HepG2 (cell line): ENCODE measurements at regions not wholly inside any gene's neighbourhood (a gene's known extent, or its start where the extent isn't known, plus 50 kb on each side); places are given as distances from the start of the nearest gene placed in this dataset.

Experiments used
- ATAC-seq: fragments of 200-7000 bp; cut with Tn5 transposase; 3 replicates; pipeline ENCODE4 v1.9.1; 2020; ENCODE audit warnings: mild to moderate bottlenecking, moderate library complexity
- BruUV-seq: library from RNA; stranded (reverse); fragments of 400-500 nt; replicated peaks from 2 replicates; lab custom pipeline; 2021; lab: Mats Ljungman, UMichigan
- CTCF ChIA-PET: fragments of 300-600 bp; formaldehyde crosslinking; extraction: SDS; loops from one replicate; lab custom pipeline; 2021; ENCODE audit warnings: low total read pairs, inconsistent platforms, low intra/inter-chr PET ratio; lab: Yijun Ruan, JAX
- POLR2A ChIA-PET: fragments of 350-600 bp; sonication (Branson Sonifier 250); formaldehyde crosslinking; loops from one replicate; lab custom pipeline; 2020; ENCODE audit warnings: antibody characterized with exemption, inconsistent platforms; lab: Yijun Ruan, JAX
- DNase-seq: peaks from one replicate; pipeline ENCODE4 v3.0.0-alpha.2; 2015; ENCODE audit warnings: low spot score
- FAIRE-seq: peaks from 3 replicates; lab custom pipeline; 2011; peaks lifted over from hg19 to GRCh38; lab: Jason Lieb, UNC
- H2AFZ ChIP-seq: one replicate; pipeline ENCODE4 v1.6.1; 2011; ENCODE audit warnings: low read length, inconsistent platforms
- H3K27ac ChIP-seq: fragments of 300-600 bp; 3 replicates; pipeline ENCODE4 v1.8.0; 2011; ENCODE audit warnings: mixed run types, mild to moderate bottlenecking, mixed read lengths, low read length, inconsistent platforms; ENCODE audit not compliant: insufficient read depth; ENCODE audit errors: extremely low read length
- H3K27me3 ChIP-seq, 2 experiments: fragments of 200-600 bp in 1 of 2; 2 replicates in 1 of 2; 3 replicates in 1 of 2; pipeline versions ENCODE4 v1.6.0 to v1.8.0; 2011; ENCODE audit warnings: low read length in 2 of 2, mild to moderate bottlenecking in 2 of 2, moderate library complexity in 2 of 2, inconsistent platforms in 1 of 2; ENCODE audit not compliant: insufficient read depth in 2 of 2, control insufficient read depth in 1 of 2
- H3K36me3 ChIP-seq, 2 experiments: fragments of 200-600 bp in 1 of 2; replicated peaks in 1 of 2; 2 replicates in 1 of 2; 3 replicates in 1 of 2; pipeline versions ENCODE4 v1.5.1 to v1.8.0; 2011; ENCODE audit warnings: low read length in 2 of 2, inconsistent platforms in 1 of 2; ENCODE audit not compliant: insufficient read depth in 2 of 2, control insufficient read depth in 1 of 2
- H3K4me1 ChIP-seq: 2 replicates; pipeline ENCODE4 v1.5.1; 2012; ENCODE audit warnings: low read length, inconsistent platforms; ENCODE audit not compliant: insufficient read depth
- H3K4me2 ChIP-seq: 2 replicates; pipeline ENCODE4 v1.6.0; 2011; ENCODE audit warnings: low read depth, low read length, inconsistent platforms
- H3K4me3 ChIP-seq, 3 experiments: fragments of 200-600 bp in 1 of 3; sonication (generic), shearing (Covaris generic) in 1 of 3; replicated peaks in 1 of 3; 2 replicates each; pipeline ENCODE4 v1.5.1; 2011 to 2016; ENCODE audit warnings: low read length in 3 of 3, inconsistent platforms in 2 of 3, low read depth in 2 of 3, mild to moderate bottlenecking in 2 of 3, control low read depth in 1 of 3, mixed read lengths in 1 of 3; ENCODE audit not compliant: insufficient read depth in 1 of 3
- H3K79me2 ChIP-seq: one replicate; pipeline ENCODE4 v1.6.1; 2011; ENCODE audit warnings: low read length, inconsistent platforms; ENCODE audit not compliant: insufficient read depth
- H3K9ac ChIP-seq: 2 replicates; pipeline ENCODE4 v1.6.0; 2011; ENCODE audit warnings: mild to moderate bottlenecking, low read depth, low read length, inconsistent platforms; ENCODE audit not compliant: insufficient read depth
- H3K9me3 ChIP-seq: 2 replicates; pipeline ENCODE4 v1.5.1; 2012; ENCODE audit warnings: mild to moderate bottlenecking, low read length
- H4K20me1 ChIP-seq: 2 replicates; pipeline ENCODE4 v1.6.0; 2011; ENCODE audit warnings: inconsistent platforms, mild to moderate bottlenecking, low read length, moderate library complexity; ENCODE audit not compliant: insufficient read depth
- FOXO4 ChIP-seq: sonication (generic); formaldehyde crosslinking; conservative IDR thresholded peaks from 2 replicates; pipeline ENCODE4 v1.8.1; 2023; ENCODE audit warnings: missing genetic modification reagents
- KDM3A ChIP-seq: IDR thresholded peaks from 2 replicates; pipeline ENCODE4 v1.6.1; 2018; ENCODE audit warnings: low read depth, missing compliant biosample characterization
- NR2F1 ChIP-seq, 2 experiments: fragments of 450-650 bp in 1 of 2; formaldehyde crosslinking in 1 of 2; IDR thresholded peaks; 2 replicates each; pipeline versions ENCODE4 v1.5.0 to v1.6.1; 2016 to 2020; ENCODE audit warnings: mild to moderate bottlenecking in 1 of 2, missing compliant biosample characterization in 1 of 2, missing genetic modification reagents in 1 of 2, moderate library complexity in 1 of 2
- SIN3A ChIP-seq: IDR thresholded peaks from 2 replicates; pipeline ENCODE4 v1.6.1; 2011; ENCODE audit warnings: low read depth, mild to moderate bottlenecking, control low read depth, low read length, borderline replicate concordance
- SRSF9 ChIP-seq: fragments of 200-400 bp; formaldehyde crosslinking; IDR thresholded peaks from 2 replicates; pipeline ENCODE4 v1.6.1; 2018; ENCODE audit warnings: borderline replicate concordance, mild to moderate bottlenecking, low read depth, low read length; ENCODE audit not compliant: insufficient read depth, poor library complexity, severe bottlenecking
- ZBTB14 ChIP-seq: sonication (generic); formaldehyde crosslinking; IDR thresholded peaks from 2 replicates; pipeline ENCODE4 v1.4.0; 2020; ENCODE audit warnings: missing genetic modification reagents
- ZBTB44 ChIP-seq: sonication (generic); formaldehyde crosslinking; IDR thresholded peaks from 2 replicates; pipeline ENCODE4 v1.4.0; 2020; ENCODE audit warnings: missing genetic modification reagents
- ZNF329 ChIP-seq: sonication (generic); formaldehyde crosslinking; IDR thresholded peaks from 2 replicates; pipeline ENCODE4 v1.9.0; 2021; ENCODE audit warnings: low read depth, mild to moderate bottlenecking, missing genetic modification reagents
- ZNF337 ChIP-seq: sonication (generic); formaldehyde crosslinking; IDR thresholded peaks from 2 replicates; pipeline ENCODE4 v1.5.1; 2020; ENCODE audit warnings: missing genetic modification reagents, low read depth, mild to moderate bottlenecking, borderline replicate concordance
- ZNF362 ChIP-seq: sonication (generic); formaldehyde crosslinking; IDR thresholded peaks from 2 replicates; pipeline ENCODE4 v1.4.0; 2020; ENCODE audit warnings: missing genetic modification reagents, mild to moderate bottlenecking, borderline replicate concordance
- ZNF639 ChIP-seq: conservative IDR thresholded peaks from 2 replicates; pipeline ENCODE4 v1.6.1; 2018; ENCODE audit warnings: missing genetic modification reagents
- ZNF768 ChIP-seq: sonication (generic); formaldehyde crosslinking; IDR thresholded peaks from 2 replicates; pipeline ENCODE4 v1.4.0; 2020; ENCODE audit warnings: missing genetic modification reagents
- WGBS: methylation state at CpG from one replicate; pipeline ENCODE4 v1.1.6; 2017; ENCODE audit warnings: low lambda C conversion rate; 5-methylcytosine and 5-hydroxymethylcytosine counted together
- in situ Hi-C: cut with HindIII; loops from 2 replicates; pipeline ENCODE4 v1.10.0; 2017; ENCODE audit warnings: low pct_unique_long_range_greater_than_20kb; ENCODE audit not compliant: extremely low pct_ligation_motif_present
- intact Hi-C: fragments of 100-400 bp; cut with micrococcal nuclease; formaldehyde crosslinking; loops from one replicate; pipeline ENCODE4 v1.10.0; 2022; ENCODE audit not compliant: unreplicated experiment

GRCh38 chr13:84303035-84303434 lies 420.8 kb upstream of the SLITRK1 start:
- ChIA-PET CTCF (no interaction called here), POLR2A (no interaction called here)
- ATAC-seq = no peak
- Histone ChIP-seq H3K79me2 (no peaks in the 10 kb centered on the region), H3K4me3 (no peak overlapping the region), H3K9me3 (0 out of 2 replicates have a peak, but pooled peaks cover 4% of the 10 kb centered on the region), H3K27ac (no peak overlapping the region), H4K20me1 (no peaks in the 10 kb centered on the region), H3K4me2 (no peak overlapping the region), H3K4me1 (0 out of 2 replicates have a peak, but pooled peaks cover 6% of the 10 kb centered on the region), H2AFZ (no peak overlapping the region), H3K27me3 (no peaks in the 10 kb centered on the region), H3K36me3 (no peaks in the 10 kb centered on the region), H3K9ac (no peak overlapping the region)
- FAIRE-seq = no peak
- in situ Hi-C loops (no loop called here), intact Hi-C loops (no loop called here)
- no peak for DNase-seq
- no peak for TF ChIP-seq ZBTB44 (CRISPR knock-in tag)
- TF ChIP-seq NR2F1 (CRISPR knock-in tag; IDR thresholded peaks at IDR 0.05) = no peak
- no peak for TF ChIP-seq SIN3A
- TF ChIP-seq ZNF768 (CRISPR knock-in tag) = no peak
- no peak for TF ChIP-seq SRSF9
- TF ChIP-seq FOXO4 (CRISPR knock-in tag) = no peak
- no peak for TF ChIP-seq ZNF362
- TF ChIP-seq ZBTB14 (CRISPR knock-in tag) = no peak
- TF ChIP-seq ZNF329 = no peak
- no peak for TF ChIP-seq KDM3A (CRISPR knock-in tag)
- no peak for TF ChIP-seq ZNF639 (CRISPR knock-in tag)
- no peak for TF ChIP-seq ZNF337 (CRISPR knock-in tag)
- WGBS = 3% methylated on average over 1 of the region's 1 CpG
- BruUV-seq = no TSS peak
